Transverse colon (tissue), 4 donors: ENCODE measurements at regions not wholly inside any gene's neighbourhood (a gene's known extent, or its start where the extent isn't known, plus 50 kb on each side); places are given as distances from the start of the nearest gene placed in this dataset.

Experiments used
- EP300 ChIP-seq: sonication (generic); formaldehyde crosslinking; IDR thresholded peaks from one replicate; pipeline ENCODE4 v1.6.1; 2017; ENCODE audit warnings: antibody characterized with exemption, low read depth
- POLR2A ChIP-seq: fragments of 450-650 bp; IDR thresholded peaks from one replicate; pipeline ENCODE4 v1.6.1; 2016; ENCODE audit warnings: antibody characterized with exemption, mild to moderate bottlenecking, moderate library complexity
- POLR2AphosphoS5 ChIP-seq, 3 donors: sonication (generic); formaldehyde crosslinking; IDR thresholded peaks; one replicate each; pipeline ENCODE4 v1.6.1; 2016; ENCODE audit warnings: antibody characterized with exemption in 3 of 3
- TF ChIP-seq, protein P1 (sequence below), 5 experiments: fragments of 200-600 bp in 3 of 5; fragments of 450-650 bp in 2 of 5; sonication (generic) in 3 of 5; IDR thresholded peaks; 1 replicate in 2 of 5; 2 replicates in 3 of 5; pipeline ENCODE4 v1.5.1; 2016 to 2017; ENCODE audit warnings: antibody characterized with exemption in 5 of 5, inconsistent platforms in 3 of 5, mild to moderate bottlenecking in 2 of 5, moderate library complexity in 1 of 5

DNA sequence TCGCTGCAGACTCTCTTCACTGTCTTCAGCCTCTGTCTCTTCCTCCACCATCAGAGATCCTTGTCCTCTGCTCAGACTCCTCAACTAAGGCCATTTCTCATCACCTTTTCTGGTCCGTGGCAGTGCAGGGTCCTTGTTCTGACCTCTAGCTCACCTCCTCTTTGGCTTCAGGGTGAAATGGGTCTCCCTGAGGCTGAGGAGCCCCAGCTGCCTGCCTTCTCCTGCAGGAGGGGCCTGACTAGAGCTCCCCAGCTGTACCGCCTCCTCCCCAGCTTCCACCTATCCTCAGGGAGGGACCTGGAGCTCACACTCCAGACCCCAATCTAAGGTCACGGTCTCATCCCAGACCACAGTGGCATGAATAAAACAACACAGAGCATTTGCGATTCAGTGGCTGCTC, 203.0 kb downstream of the TRIM29 start:
- TF ChIP-seq EP300 (no peak), POLR2AphosphoS5 (IDR thresholded peaks at IDR 0.05) (no peak), POLR2A (no peak)
- TF ChIP-seq, protein P1, sequence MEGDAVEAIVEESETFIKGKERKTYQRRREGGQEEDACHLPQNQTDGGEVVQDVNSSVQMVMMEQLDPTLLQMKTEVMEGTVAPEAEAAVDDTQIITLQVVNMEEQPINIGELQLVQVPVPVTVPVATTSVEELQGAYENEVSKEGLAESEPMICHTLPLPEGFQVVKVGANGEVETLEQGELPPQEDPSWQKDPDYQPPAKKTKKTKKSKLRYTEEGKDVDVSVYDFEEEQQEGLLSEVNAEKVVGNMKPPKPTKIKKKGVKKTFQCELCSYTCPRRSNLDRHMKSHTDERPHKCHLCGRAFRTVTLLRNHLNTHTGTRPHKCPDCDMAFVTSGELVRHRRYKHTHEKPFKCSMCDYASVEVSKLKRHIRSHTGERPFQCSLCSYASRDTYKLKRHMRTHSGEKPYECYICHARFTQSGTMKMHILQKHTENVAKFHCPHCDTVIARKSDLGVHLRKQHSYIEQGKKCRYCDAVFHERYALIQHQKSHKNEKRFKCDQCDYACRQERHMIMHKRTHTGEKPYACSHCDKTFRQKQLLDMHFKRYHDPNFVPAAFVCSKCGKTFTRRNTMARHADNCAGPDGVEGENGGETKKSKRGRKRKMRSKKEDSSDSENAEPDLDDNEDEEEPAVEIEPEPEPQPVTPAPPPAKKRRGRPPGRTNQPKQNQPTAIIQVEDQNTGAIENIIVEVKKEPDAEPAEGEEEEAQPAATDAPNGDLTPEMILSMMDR (IDR thresholded peaks at IDR 0.05), result no peak
